Gastroesophageal sphincter (tissue), 4 donors: ENCODE measurements at regions not wholly inside any gene's neighbourhood (a gene's known extent, or its start where the extent isn't known, plus 50 kb on each side); places are given as distances from the start of the nearest gene placed in this dataset.

Source experiments
- ATAC-seq: fragments of 150-250 bp; one replicate; pipeline ENCODE4 v1.9.1; 2016; ENCODE audit warnings: mild to moderate bottlenecking, moderate library complexity
- H3K27ac ChIP-seq, 4 donors: fragments of 200-600 bp; sonication (generic) in 3 of 4; 1 replicate in 3 of 4; 2 replicates in 1 of 4; pipeline ENCODE4 v1.5.1; 2016 to 2019
- H3K27me3 ChIP-seq: fragments of 200-600 bp; sonication (generic); one replicate; pipeline ENCODE4 v1.5.1; 2019
- H3K36me3 ChIP-seq, 2 donors: fragments of 200-600 bp; sonication (generic); one replicate each; pipeline ENCODE4 v1.5.1; 2019; ENCODE audit warnings: control low read depth in 1 of 2
- H3K4me1 ChIP-seq, 3 donors: fragments of 200-600 bp; sonication (generic); 1 replicate in 2 of 3; 2 replicates in 1 of 3; pipeline ENCODE4 v1.5.1; 2016 to 2019; ENCODE audit warnings: control low read depth in 2 of 3
- H3K4me3 ChIP-seq, 2 donors: fragments of 200-600 bp; sonication (generic); one replicate each; pipeline ENCODE4 v1.5.1; 2019; ENCODE audit warnings: mild to moderate bottlenecking in 1 of 2, moderate library complexity in 1 of 2
- H3K9me3 ChIP-seq, 3 donors: fragments of 200-600 bp; sonication (generic); one replicate each; pipeline ENCODE4 v1.5.1; 2017 to 2019; ENCODE audit warnings: control low read depth in 2 of 3
- EP300 ChIP-seq: sonication (generic); formaldehyde crosslinking; IDR thresholded peaks from one replicate; pipeline ENCODE4 v1.6.1; 2017; ENCODE audit warnings: antibody characterized with exemption, mild to moderate bottlenecking
- POLR2A ChIP-seq, 2 donors: fragments of 450-650 bp; IDR thresholded peaks; one replicate each; pipeline ENCODE4 v1.6.1; 2017; ENCODE audit warnings: antibody characterized with exemption in 2 of 2, mild to moderate bottlenecking in 2 of 2, moderate library complexity in 1 of 2
- POLR2AphosphoS5 ChIP-seq: sonication (generic); formaldehyde crosslinking; IDR thresholded peaks from one replicate; pipeline ENCODE4 v1.6.1; 2017; ENCODE audit warnings: antibody characterized with exemption
- WGBS, 2 donors: methylation state at CpG; one replicate each; pipeline ENCODE4 v1.1.5; 2018; ENCODE audit warnings: low coverage in 1 of 2; 5-methylcytosine and 5-hydroxymethylcytosine counted together
- TF ChIP-seq, protein P1 (sequence below), 4 experiments: fragments of 200-600 bp in 2 of 4; fragments of 450-650 bp in 2 of 4; sonication (generic) in 1 of 4; IDR thresholded peaks; one replicate each; pipeline ENCODE4 v1.5.1; 2017 to 2019; ENCODE audit warnings: antibody characterized with exemption in 4 of 4, mild to moderate bottlenecking in 2 of 4, moderate library complexity in 2 of 4

DNA sequence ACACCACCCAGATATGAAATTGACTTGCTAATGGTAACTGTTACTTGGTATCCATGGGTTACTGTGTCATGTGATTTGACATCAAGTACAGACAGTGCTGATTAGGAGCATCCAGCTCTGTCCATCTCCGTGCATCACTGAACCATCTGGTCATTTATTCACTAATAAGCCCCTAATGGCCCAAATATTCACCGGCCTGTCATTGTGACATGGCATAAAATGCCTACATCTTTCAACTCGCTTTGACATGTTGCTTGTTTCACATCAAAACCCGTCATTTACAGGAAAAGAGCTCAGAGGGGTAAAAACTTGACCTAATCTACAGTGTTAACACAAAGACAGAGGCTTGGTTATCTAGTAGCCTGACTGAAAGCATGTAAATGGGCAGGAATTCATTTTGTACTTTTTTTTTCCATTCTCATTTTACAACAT, 308.9 kb upstream of the ATP5MC3 start:
- 33 to 39% methylated on average over 2 to 4 of the region's 4 CpGs for WGBS, 2 donors

DNA sequence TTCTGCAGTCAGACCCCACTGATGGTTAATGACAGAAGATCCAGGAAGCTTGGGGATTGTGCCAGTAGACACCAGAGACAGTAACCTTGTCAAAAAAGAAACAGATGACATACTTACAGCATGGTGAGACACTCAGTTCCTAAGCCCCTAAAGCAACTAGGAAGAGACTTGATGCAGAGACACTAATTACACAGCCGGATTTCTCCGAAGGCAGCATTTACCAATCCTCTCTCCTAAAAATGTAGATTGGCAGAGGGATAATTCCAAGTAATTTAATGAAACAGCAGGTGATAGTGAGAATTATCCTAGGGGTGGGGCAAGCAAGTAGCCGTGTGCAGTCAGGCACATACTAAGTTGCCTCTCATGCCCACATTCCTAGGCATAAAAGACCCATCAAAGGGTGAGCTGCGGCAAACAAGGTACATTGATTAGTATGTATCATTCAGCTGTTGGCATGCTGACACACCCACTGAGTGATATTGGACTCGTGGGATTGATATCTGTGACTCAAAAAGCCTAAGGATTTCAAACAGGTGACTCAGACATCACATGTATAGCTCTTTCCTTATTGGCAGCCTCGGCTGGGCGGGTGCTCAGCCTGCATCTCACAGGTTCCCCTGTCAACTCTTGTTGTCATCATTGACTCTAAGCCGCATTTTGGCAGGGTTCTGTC, 296.7 kb upstream of the ATP5MC3 start:
- Histone ChIP-seq H3K36me3 (no peaks in the 10 kb centered on the region), H3K9me3 (no peaks in the 10 kb centered on the region), H3K27me3 (no peaks in the 10 kb centered on the region), H3K4me1 (no peaks in the 10 kb centered on the region), H3K27ac (no peak overlapping the region), H3K4me3 (no peak overlapping the region)
- TF ChIP-seq EP300 (no peak), POLR2A (IDR thresholded peaks at IDR 0.05) (no peak)
- TF ChIP-seq, protein P1, sequence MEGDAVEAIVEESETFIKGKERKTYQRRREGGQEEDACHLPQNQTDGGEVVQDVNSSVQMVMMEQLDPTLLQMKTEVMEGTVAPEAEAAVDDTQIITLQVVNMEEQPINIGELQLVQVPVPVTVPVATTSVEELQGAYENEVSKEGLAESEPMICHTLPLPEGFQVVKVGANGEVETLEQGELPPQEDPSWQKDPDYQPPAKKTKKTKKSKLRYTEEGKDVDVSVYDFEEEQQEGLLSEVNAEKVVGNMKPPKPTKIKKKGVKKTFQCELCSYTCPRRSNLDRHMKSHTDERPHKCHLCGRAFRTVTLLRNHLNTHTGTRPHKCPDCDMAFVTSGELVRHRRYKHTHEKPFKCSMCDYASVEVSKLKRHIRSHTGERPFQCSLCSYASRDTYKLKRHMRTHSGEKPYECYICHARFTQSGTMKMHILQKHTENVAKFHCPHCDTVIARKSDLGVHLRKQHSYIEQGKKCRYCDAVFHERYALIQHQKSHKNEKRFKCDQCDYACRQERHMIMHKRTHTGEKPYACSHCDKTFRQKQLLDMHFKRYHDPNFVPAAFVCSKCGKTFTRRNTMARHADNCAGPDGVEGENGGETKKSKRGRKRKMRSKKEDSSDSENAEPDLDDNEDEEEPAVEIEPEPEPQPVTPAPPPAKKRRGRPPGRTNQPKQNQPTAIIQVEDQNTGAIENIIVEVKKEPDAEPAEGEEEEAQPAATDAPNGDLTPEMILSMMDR (IDR thresholded peaks at IDR 0.05), result no peak
- WGBS, 2 donors, result 79 to 97% methylated on average over 5 to 8 of the region's 8 CpGs
- ATAC-seq, result no peak

More for the DNA sequence above, 308.9 kb upstream of the ATP5MC3 start:
- H3K27ac ChIP-seq, result no peak overlapping the region
- no peaks in the 10 kb centered on the region for H3K4me1 ChIP-seq
- no peaks in the 10 kb centered on the region for H3K36me3 ChIP-seq
- no peak overlapping the region for H3K4me3 ChIP-seq
- H3K9me3 ChIP-seq, result peaks cover 0 to 14% (median 0%) of the 10 kb centered on the region in 3 donors
- TF ChIP-seq, protein P1 (IDR thresholded peaks at IDR 0.05), result no peak
- TF ChIP-seq EP300, result no peak
- no peak for ATAC-seq
- H3K27me3 ChIP-seq, result no peaks in the 10 kb centered on the region

DNA sequence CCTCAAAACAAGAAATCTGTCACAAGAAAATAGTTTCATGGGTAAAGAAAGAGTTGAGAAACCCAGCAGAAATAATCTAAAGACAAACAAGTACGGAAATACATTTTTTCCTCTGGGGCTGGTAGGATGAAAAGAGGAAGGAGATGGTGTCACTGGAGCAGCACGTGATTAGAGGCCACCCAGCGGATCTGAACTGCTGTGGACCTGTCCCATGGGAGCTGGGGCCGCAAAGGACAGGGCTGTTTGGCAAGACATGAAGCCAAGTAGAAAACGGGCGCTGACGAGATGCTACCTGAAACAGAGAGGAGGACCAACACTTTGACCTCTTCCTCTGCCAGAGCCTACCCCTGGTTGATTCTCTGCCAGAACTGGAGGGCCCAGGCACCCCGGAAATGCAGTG, 295.4 kb upstream of the ATP5MC3 start:
- H3K27ac ChIP-seq, result no peak overlapping the region
- no peak overlapping the region for H3K4me3 ChIP-seq
- no peaks in the 10 kb centered on the region for H3K27me3 ChIP-seq
- ATAC-seq, result no peak
- no peaks in the 10 kb centered on the region for H3K36me3 ChIP-seq
- H3K9me3 ChIP-seq, result no peaks in the 10 kb centered on the region
- TF ChIP-seq POLR2A (IDR thresholded peaks at IDR 0.05), result no peak
- TF ChIP-seq POLR2AphosphoS5, result no peak
- TF ChIP-seq EP300, result no peak
- TF ChIP-seq, protein P1 (IDR thresholded peaks at IDR 0.05), result no peak
- no peaks in the 10 kb centered on the region for H3K4me1 ChIP-seq
- 82 to 89% methylated on average over 4 to 8 of the region's 8 CpGs for WGBS, 2 donors

DNA sequence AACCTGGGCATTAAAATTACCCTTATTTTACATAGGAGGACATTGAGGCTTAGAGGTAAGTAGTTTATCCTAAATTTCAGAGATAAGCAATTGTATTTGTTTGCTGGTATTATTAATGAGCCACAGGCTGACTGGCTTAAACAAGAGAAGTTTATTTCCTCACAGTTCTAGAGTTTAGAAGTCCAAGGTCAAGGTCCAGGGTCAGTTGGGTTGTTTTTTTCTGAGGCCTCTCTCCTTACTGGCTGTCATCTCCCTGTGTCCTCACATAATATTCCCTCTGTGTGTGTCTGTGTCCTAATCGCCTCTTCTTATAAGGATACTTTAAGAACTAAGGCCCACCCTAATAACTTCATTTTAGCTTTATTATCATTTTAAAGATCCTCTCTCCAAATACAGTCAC, 294.9 kb upstream of the ATP5MC3 start:
- WGBS, 2 donors, result 50 to 67% methylated on average over 1 of the region's 1 CpG
- no peaks in the 10 kb centered on the region for H3K27me3 ChIP-seq

DNA sequence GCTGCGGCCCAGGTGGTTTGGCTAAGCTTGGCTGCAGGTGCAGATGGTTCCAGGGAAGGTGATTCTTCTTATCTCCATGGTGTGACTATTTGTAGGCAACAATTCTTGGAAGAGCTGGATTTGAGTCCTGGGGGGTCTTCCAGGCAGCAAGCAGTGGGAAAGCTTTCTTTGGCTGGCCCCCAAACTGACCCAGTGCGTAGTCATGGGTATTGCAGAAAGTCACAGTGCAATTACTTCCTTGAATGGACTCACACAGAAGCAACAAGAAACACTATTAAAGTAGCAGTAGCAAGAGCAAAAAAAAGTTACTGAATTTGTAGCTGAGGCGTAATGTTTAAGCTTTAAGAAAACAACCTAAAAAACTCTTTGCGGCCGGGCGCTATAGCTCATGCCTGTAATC, 293.6 kb upstream of the ATP5MC3 start:
- Histone ChIP-seq H3K9me3 (no peaks in the 10 kb centered on the region), H3K4me1 (no peaks in the 10 kb centered on the region), H3K36me3 (no peaks in the 10 kb centered on the region), H3K27ac (no peak overlapping the region), H3K27me3 (no peaks in the 10 kb centered on the region), H3K4me3 (no peak overlapping the region)
- 98 to 100% methylated on average over 1 to 6 of the region's 6 CpGs for WGBS, 2 donors
- no peak for ATAC-seq
- TF ChIP-seq POLR2AphosphoS5 (no peak), EP300 (no peak), POLR2A (IDR thresholded peaks at IDR 0.05) (no peak)
- TF ChIP-seq, protein P1 (IDR thresholded peaks at IDR 0.05), result no peak

More for the DNA sequence above, 294.9 kb upstream of the ATP5MC3 start:
- Histone ChIP-seq H3K4me1 (no peaks in the 10 kb centered on the region), H3K4me3 (no peak overlapping the region), H3K9me3 (no peaks in the 10 kb centered on the region), H3K36me3 (no peaks in the 10 kb centered on the region), H3K27ac (no peak overlapping the region)
- TF ChIP-seq POLR2AphosphoS5 (no peak), POLR2A (IDR thresholded peaks at IDR 0.05) (no peak), EP300 (no peak)
- ATAC-seq, result no peak
